Hepatocyte (in vitro differentiated cells): ENCODE measurements at regions not wholly inside any gene's neighbourhood (a gene's known extent, or its start where the extent isn't known, plus 50 kb on each side); places are given as distances from the start of the nearest gene placed in this dataset.
A peak's percentile ranks its signal among the peaks of the same experiment; 100 is the strongest.

Source experiments
- DNase-seq: peaks from one replicate; pipeline ENCODE4 v3.0.0-alpha.2; 2016; ENCODE audit warnings: low spot score
- H2AFZ ChIP-seq: fragments of 200-600 bp; sonication (generic); 2 replicates; pipeline ENCODE4 v1.6.0; 2016; ENCODE audit warnings: antibody characterized with exemption, mild to moderate bottlenecking
- H3K27ac ChIP-seq: fragments of 200-600 bp; sonication (generic); 2 replicates; pipeline ENCODE4 v1.5.1; 2016; ENCODE audit warnings: mild to moderate bottlenecking
- H3K27me3 ChIP-seq: fragments of 200-600 bp; sonication (generic); 2 replicates; pipeline ENCODE4 v1.6.1; 2016
- H3K36me3 ChIP-seq: fragments of 200-600 bp; sonication (generic); replicated peaks from 2 replicates; pipeline ENCODE4 v1.5.1; 2016; ENCODE audit warnings: low read depth; ENCODE audit not compliant: insufficient read depth
- H3K4me1 ChIP-seq: fragments of 200-600 bp; sonication (generic); 2 replicates; pipeline ENCODE4 v1.5.1; 2016; ENCODE audit warnings: mild to moderate bottlenecking, moderate library complexity; ENCODE audit not compliant: insufficient read depth
- H3K4me2 ChIP-seq: fragments of 200-600 bp; sonication (generic); 2 replicates; pipeline ENCODE4 v1.6.0; 2016
- H3K4me3 ChIP-seq: fragments of 200-600 bp; sonication (generic); 2 replicates; pipeline ENCODE4 v1.5.1; 2016; ENCODE audit warnings: mild to moderate bottlenecking
- H3K79me2 ChIP-seq: fragments of 200-600 bp; sonication (generic); 2 replicates; pipeline ENCODE4 v1.6.0; 2017; ENCODE audit warnings: mild to moderate bottlenecking
- H3K9me2 ChIP-seq: fragments of 200-600 bp; sonication (generic); replicated peaks from 2 replicates; pipeline ENCODE4 v1.6.0; 2017; ENCODE audit warnings: mild to moderate bottlenecking; ENCODE audit not compliant: insufficient read depth
- H3K9me3 ChIP-seq: fragments of 200-600 bp; sonication (generic); 2 replicates; pipeline ENCODE4 v1.5.1; 2016; ENCODE audit warnings: low read depth, mild to moderate bottlenecking
- H4K20me1 ChIP-seq: fragments of 200-600 bp; sonication (generic); 2 replicates; pipeline ENCODE4 v1.6.0; 2016; ENCODE audit warnings: mild to moderate bottlenecking; ENCODE audit not compliant: insufficient read depth, poor library complexity, severe bottlenecking
- CTCF ChIP-seq: fragments of 200-600 bp; sonication (generic); IDR thresholded peaks from 2 replicates; pipeline ENCODE4 v1.5.1; 2016; ENCODE audit warnings: antibody characterized with exemption, mild to moderate bottlenecking; ENCODE audit not compliant: poor library complexity
- EZH2 ChIP-seq: fragments of 200-600 bp; sonication (generic); IDR thresholded peaks from 2 replicates; pipeline ENCODE4 v1.6.1; 2016; ENCODE audit warnings: antibody characterized with exemption, mild to moderate bottlenecking, borderline replicate concordance
- EZH2phosphoT487 ChIP-seq: fragments of 200-600 bp; sonication (generic); IDR thresholded peaks from one replicate; pipeline ENCODE4 v1.6.1; 2018; ENCODE audit warnings: antibody characterized with exemption, mild to moderate bottlenecking, low read depth, moderate library complexity; ENCODE audit not compliant: unreplicated experiment, severe bottlenecking
- WGBS: methylation state at CpG from one replicate; pipeline ENCODE4 v1.1.6; 2016; ENCODE audit warnings: low lambda C conversion rate; ENCODE audit errors: missing lambda C conversion rate; 5-methylcytosine and 5-hydroxymethylcytosine counted together

GRCh38 chr11:44450295-44450932 lies 115.0 kb upstream of the CD82 start:
- no peak for DNase-seq
- TF ChIP-seq EZH2phosphoT487 (no peak), EZH2 (no peak), CTCF (no peak)
- peaks cover 18% of the 10 kb centered on the region for H3K4me1 ChIP-seq
- H2AFZ ChIP-seq, result no peak overlapping the region
- H3K79me2 ChIP-seq, result no peaks in the 10 kb centered on the region
- H3K4me3 ChIP-seq, result no peak overlapping the region
- WGBS, result 82% methylated on average over 10 of the region's 10 CpGs
- H4K20me1 ChIP-seq, result no peaks in the 10 kb centered on the region
- no peaks in the 10 kb centered on the region for H3K36me3 ChIP-seq
- H3K27ac ChIP-seq, result no peak overlapping the region
- no peak overlapping the region for H3K4me2 ChIP-seq
- no peaks in the 10 kb centered on the region for H3K27me3 ChIP-seq
- no peaks in the 10 kb centered on the region for H3K9me3 ChIP-seq
- H3K9me2 ChIP-seq, result no peaks in the 10 kb centered on the region

GRCh38 chr11:44451706-44452105 lies 113.8 kb upstream of the CD82 start:
- H3K9me2 ChIP-seq, result no peaks in the 10 kb centered on the region

GRCh38 chr11:44452827-44453572 lies 112.5 kb upstream of the CD82 start:
- Histone ChIP-seq H3K27ac (peak overlapping the region; percentile 15), H3K27me3 (no peaks in the 10 kb centered on the region), H3K4me3 (no peak overlapping the region), H2AFZ (no peak overlapping the region), H3K4me1 (peaks cover 18% of the 10 kb centered on the region), H3K9me3 (no peaks in the 10 kb centered on the region), H3K4me2 (no peak overlapping the region), H3K36me3 (no peaks in the 10 kb centered on the region), H3K79me2 (no peaks in the 10 kb centered on the region), H4K20me1 (no peaks in the 10 kb centered on the region), H3K9me2 (no peaks in the 10 kb centered on the region)
- peak; percentile 28 for DNase-seq
- TF ChIP-seq CTCF, result no peak
- no peak for TF ChIP-seq EZH2
- TF ChIP-seq EZH2phosphoT487, result no peak
- WGBS, result 59% methylated on average over 10 of the region's 10 CpGs

More at GRCh38 chr11:44451706-44452105, 113.8 kb upstream of the CD82 start:
- Histone ChIP-seq H4K20me1 (no peaks in the 10 kb centered on the region), H3K79me2 (no peaks in the 10 kb centered on the region), H3K4me2 (no peak overlapping the region), H3K9me3 (no peaks in the 10 kb centered on the region), H3K36me3 (no peaks in the 10 kb centered on the region), H3K4me1 (peaks cover 18% of the 10 kb centered on the region), H3K27ac (no peak overlapping the region), H3K27me3 (no peaks in the 10 kb centered on the region), H2AFZ (no peak overlapping the region), H3K4me3 (no peak overlapping the region)
- TF ChIP-seq EZH2 (no peak), CTCF (no peak), EZH2phosphoT487 (no peak)
- WGBS, result 77% methylated on average over 3 of the region's 3 CpGs
- DNase-seq, result no peak
